NCI-H128 (cell line): ENCODE measurements at regions not wholly inside any gene's neighbourhood (a gene's known extent, or its start where the extent isn't known, plus 50 kb on each side); places are given as distances from the start of the nearest gene placed in this dataset.

Experiments
- DNase-seq: peaks from one replicate; lab custom pipeline; 2025; ENCODE audit not compliant: unreplicated experiment; lab: John Stamatoyannopoulos, UW

DNA sequence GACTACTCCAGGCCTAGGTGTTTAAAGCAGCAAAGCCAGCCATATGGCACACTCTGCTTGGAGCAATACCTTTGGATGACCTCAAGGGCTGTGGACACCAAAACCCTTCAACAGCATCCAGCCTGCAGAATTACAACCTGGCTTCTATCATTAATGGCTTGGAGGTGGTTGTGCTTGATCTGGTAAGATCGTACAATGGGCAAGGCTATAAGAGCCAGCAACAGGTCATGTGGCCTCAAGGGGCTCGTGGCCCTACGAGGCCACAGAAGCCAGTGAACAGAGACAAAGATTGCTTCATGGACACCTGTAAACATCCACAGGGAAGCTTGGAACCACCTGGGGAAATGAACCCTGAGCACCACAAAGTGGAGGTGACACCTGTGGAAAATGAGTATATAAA is 657.3 kb downstream of the BCL11B start:
- DNase-seq = no peak

DNA sequence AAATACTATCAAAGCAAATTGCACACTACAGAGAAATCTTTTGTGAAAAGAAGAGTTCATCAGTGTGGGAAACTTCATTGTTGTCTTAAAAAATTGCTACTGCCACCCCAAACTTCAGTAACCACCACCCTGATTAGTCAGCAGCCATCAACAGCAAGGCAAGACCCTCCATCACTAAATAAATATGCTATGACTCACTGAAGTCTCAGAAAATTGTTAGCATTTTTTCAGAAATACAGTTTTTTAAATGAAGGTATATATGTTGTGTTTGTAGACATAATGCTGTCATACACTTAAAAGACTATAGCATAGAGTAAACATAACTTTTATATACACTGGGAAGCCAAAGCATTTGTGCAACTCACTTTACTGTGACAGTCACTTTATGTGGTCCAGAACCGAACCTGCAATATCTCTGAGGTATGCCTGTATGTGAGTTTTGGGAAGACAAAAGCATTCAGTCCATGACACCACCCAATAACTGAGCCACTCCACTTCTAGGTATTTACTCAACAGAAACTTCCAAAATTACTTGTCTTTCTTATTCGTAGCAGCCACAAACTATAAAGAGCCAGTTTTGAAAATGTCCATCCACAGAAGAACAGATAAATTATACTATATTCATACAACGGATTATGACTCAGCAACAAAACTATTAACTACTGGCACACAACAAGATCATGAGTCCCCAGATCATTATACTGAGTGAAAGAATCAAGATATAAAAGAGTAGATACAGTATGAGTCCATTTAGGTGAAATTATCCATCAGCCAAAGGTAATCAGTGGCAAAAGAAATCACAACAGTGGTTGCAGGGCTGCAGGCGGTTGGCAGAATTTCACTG is 649.6 kb downstream of the BCL11B start:
- DNase-seq = no peak

DNA sequence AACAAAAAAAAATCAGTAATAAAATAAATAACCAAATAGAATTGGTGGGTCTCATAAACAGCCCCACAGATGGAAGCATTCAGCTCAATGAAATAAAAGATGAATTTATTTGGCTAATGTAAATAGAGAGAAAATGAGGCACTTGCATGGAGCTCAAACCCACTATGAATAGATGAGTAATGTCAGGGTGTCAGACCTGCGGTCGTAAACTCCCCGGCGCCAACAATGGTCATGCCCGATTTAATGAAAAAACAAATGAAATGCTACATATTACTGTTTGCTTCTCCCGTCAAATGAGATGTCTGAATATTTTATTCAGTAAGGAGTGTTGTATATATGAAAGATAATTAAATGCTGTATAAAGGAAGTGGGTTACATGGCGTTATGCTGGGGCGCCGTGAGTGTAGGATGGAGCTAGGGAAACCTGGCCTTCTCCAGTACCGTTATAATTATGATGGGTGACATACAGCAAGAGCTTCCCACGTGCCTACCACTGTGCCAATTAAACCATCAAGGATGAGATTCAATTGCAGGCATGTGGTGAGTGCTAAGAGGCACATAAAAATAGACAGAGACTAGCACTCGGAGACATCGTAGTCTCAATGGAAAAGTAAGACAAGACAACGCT is 648.1 kb downstream of the BCL11B start:
- DNase-seq = no peak

DNA sequence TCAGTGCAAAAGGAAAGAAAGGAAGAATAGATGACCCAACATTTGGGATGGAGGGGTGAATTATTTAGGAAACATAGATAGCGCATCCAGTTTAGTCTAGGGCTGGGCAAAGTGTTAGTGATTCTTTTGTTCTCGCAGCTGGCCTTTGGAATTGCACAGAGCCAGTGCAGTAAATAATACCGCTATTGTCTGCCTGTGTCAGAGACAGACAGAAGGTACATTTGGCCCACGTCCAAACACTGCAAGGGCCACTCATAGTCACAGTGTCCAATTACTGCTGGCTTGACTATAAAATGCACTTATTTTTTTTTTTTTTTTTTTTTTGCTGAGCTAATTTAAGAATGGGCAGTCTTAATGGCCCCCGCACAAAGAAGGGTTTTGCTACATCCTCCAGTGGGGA is 638.6 kb downstream of the BCL11B start:
- DNase-seq = peak; percentile 97

DNA sequence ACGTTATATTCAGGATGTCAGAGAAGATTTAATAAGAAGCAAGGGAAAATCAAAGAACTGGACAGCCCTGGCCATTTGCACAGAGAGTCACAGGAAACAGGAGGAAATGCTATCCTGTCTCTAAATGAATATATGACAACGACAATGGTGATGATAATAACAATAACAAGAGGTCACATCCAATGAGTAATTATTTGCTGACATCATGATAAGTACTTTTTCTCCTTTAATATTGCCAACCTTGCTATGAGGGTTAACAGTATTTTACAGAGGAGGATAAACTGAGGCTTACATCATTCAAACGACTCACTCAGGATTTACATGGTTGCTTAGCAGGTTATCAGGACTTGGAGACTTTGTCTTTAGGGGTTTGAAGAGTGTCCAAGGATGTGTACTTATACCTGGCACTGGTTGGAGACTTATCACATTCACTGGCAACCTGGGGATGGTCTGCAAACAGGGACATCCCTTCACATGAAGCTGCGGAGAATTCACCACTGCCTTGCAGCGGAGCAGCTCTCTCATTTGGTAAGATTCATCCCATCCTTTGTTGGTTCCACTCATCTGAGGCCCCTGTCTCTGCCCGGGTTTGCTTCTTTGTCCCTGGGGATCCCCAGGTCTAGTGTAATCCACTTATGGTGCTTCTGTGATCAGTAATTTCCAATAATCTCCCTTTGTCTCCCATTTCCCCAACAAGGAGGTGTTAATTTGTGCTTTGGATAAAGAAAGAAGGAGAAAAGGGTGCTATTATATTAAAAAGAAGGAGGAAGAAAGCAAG is 637.8 kb downstream of the BCL11B start:
- DNase-seq = no peak

DNA sequence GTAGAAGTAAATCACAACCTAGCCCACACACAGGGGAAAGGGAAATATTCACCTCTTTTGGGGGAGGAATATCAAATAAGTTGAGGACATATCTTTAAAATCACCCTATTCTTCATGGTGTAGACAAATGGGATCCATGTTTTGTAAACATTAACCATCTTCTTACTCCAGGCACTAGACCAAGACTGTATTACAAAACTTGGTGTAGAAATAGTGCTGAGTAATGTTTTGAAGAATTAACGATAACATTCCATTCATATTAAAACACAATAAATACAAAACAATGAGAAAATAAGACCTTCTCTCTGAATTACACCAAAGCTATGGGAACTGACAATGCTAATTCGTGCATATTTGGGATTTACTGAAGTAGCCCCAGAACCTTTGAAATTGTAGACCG is 633.6 kb downstream of the BCL11B start:
- DNase-seq = no peak

DNA sequence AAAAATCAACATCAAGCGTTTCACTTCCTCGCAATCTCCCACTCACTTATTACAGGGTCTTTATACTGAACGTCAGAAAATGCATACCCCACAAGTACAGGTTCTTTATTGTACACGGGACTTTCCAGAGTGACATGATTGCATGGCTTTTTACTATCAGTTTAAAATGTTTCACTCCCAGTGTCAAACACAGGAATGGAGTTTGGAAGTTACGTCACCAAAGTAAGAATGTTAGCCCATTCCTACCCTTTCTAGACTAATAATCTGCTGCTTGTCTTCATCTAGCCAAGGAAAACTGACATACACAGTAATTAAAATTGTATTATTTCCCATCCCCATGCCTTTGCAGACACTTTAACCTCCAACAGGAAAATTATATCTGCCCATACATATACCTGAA is 624.2 kb downstream of the BCL11B start:
- no peak for DNase-seq

DNA sequence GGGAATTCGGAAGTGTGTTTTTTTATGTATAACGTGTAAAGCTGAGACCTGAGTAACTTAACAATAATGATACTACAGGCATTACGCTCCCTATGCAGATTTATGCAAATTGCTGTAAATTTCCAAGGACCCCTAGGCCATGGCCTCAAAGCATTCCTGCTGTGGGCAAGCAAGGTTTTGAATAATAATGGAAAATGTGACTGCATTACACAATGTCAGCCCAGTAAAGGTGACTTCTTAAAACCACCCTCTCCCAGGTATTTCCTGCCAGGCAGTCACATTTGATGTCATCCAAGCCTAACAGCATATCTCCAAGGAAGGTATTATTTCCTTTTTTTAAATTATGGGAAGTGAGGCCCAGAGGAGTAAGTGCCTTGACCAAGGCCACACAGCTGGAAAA is 621.0 kb downstream of the BCL11B start:
- no peak for DNase-seq

DNA sequence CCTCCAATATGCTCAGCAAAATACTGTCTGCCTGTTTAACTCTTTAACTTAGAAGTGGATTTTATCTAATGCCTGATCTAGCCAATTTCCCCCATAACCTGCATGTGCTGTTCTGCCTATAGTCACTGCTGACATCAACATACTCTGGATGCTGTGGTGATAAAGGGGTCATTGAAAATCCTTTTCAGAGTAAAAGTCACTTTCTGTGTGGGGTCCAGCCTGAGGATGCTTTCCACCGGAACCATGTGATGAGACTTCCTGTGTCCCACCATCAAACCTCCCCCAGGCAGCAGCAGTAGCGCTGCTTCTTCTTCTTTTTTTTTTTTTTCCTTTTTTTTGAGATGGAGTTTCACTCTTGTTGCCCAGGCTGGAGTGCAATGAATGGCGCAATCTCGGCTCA is 607.0 kb downstream of the BCL11B start:
- no peak for DNase-seq

DNA sequence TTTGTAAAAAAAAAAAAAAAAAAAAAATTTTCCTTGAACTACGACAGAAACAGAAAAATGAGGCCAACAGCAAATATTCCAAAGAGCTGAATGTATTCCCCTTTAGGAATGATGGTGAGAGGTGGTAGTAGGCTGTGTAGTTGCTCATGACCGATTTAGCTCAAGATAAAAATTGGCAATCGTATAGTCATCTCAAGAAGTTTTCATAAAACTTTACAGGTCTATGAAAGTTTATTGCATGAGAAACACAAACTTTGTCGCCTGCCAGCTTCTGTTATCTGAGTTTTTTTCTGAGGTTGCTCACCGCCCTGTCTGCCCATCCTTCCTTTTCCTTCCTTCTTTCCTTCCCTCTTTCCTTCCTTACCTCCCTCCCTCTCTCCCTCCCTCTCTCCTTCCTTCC is 605.5 kb downstream of the BCL11B start:
- DNase-seq = no peak

DNA sequence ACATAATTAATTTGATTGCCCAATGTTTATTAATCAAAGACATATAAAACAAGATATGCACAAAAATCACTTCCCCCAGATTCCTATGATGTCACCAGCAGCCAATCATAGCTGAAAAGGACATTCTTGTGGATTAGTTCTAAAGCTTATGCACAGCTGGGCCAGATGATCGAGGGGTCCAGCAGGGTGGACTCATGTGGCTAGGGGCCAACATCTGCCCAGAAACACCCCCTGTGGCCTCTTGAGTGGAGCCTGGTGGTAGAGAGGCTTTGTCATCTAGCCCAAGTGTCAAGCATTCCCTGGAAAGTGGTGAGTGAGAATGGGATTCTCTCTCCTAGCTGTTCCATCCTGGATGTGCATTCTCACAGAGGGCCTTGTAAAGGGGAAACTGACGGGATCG is 590.0 kb downstream of the BCL11B start:
- DNase-seq = no peak

DNA sequence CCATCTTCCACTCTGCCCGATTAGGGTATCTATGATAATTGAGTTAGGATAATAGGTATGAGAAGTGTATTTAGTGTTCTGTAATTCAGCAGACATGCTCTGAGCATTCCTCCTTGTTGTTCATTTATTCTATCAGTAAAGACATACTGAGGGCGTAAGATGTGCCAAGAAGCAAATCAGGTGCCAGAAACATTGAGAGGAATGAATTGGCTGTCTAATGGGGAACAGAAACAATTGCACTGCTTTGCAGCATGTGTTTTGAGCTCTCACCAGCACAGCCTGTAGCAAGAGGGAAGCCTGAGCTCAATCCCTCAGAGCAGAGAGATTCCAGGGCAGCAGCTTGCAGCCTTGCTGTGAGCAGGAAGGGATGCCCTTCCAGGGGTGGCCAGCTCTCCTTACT is 589.3 kb downstream of the BCL11B start:
- DNase-seq = no peak

DNA sequence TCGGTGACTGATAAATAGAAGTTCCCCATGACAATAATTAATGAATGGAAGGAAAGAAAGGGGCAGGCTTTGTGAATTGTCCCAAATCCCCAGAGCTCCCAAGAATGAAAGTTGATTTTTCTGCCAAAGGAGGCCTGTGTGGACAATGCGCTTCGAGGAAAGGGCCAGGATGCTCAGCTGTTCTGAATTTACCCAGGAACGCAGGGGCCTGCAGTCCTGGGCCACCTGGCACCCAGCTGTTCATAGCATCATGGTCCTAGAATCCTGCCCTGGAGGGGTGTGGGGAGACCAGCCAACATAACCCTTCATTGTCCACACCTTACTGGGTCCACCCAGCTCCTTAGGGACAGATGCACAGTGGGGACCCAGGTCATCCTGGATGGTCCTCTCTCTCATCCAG is 587.5 kb downstream of the BCL11B start:
- no peak for DNase-seq

DNA sequence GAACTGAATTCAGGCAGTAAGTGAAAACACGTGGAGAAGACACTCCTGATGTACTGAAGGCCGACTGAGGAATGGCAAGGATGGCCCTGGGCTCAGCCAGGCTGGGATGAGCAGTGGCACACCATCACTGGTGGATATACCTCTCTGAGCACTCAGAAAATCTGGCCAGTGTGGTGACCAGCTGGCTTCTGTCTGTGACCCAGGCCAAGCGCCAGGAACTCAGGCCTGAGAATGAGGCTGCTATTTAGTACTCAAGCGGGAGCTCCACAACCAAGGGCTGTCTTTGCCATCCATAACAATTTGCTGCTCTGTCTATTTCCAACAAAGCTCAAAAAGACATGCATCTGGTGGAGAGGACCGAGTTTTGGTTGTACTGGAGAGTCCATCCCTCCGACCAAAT is 586.3 kb downstream of the BCL11B start:
- DNase-seq = no peak

DNA sequence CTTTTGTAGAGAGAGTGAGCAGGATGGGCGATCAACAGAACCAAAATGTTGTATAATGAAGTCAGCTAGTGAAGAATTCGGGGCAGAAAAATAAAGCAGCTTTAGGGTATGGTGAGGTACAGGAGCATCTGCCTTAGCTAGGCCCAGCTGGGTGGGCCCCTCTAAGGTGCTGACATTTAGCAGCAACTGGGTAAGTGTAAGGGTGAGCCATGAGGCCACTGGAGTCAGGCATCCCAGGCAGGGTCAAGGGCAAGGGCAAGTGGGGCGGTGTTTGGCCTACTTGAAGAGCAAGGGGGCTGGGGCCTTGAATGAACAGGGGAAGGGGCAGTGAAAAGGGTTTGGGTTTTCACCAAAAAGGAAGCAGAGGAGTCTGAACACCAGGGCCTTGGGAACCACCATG is 583.6 kb downstream of the BCL11B start:
- no peak for DNase-seq

DNA sequence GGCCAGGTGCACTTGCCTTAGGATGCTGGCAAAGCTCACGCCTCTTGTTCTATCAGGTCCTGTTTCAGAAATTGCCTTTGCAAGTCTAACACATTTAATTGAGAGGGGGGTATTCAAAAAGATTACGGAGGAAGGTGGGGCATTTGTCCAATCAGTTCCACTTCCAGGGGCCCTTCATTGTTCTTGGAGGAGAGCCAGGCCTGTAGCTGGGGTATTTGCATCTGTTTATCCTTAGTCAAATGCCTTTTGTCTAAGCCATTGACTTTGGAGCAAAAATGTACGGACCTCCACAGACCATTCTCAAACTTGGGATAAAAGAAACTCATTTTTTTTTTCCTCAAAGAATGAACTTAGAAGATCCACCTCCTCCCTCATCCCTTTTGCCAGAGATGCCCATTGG is 582.0 kb downstream of the BCL11B start:
- DNase-seq = no peak

DNA sequence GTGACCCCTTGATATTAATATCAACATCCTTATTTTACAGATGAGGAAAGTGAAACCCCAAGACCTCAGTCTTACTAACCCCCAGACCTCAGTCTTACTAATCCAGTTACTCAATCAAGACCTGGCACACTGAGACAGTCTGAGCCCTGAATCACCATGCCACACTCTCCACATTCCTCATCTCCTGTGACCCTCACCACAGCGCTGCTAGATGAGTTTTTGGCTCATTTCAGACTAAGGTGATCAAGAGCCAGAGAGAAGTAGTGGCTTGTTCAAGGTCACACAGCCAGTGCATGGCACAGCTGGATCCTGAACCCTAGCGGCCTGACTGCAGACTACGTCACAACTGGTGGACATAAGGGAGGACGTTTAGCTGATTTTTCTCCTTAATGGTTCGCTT is 579.2 kb downstream of the BCL11B start:
- no peak for DNase-seq

DNA sequence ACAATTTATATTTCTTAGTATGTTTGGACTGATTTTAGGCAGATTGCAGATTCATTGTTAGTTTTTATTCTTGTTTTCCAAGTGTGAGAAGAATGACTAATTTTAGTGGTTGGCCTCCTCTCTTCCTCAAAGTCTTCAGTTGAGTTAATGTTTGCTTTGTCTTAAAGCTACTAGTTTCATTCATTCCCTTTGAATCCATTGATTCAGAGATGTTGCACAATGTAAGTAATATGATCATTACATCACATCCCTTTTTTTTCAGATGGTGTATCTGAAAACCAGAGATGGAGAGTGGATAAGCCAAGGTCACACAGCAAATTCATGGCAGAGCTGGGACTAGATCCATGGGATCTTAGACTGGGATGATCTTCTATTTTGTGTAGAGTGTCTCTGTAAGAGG is 577.5 kb downstream of the BCL11B start:
- no peak for DNase-seq

DNA sequence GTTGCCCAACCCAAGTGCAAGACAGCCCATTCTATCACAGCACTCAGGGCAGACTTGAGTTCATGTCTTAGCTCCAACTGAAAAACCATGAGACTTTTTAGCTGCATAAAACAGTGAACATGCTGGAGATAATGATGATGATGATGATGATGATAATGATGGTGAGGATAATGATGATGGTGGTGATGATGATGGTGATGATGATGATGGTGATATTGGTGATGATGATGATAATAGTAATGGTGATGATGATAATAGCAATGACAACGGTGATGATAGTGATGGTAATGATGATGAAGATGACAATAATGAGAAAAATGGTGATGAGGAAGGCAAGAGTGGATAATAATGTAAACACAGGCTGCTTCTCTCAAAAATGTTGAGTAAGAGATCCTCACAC is 576.2 kb downstream of the BCL11B start:
- DNase-seq = no peak

DNA sequence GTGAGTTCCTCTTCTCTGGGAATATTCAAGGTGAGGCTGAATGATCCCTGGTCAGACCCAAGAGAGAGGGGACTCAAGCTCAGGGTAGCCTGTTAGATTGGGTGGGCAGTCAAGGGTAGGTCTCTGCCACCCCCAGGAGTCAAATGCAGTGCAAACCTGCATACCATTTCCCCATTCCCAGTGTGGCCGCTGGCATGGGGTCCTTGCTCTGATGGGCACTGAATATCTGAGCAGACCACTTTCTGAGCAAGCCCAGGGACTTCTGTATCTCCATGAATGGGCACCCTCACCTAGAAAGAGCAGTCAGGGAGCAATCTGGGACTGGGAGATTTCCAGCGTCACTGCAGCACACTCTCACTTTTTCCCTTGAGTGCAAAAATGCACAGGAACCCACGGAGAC is 573.7 kb downstream of the BCL11B start:
- no peak for DNase-seq

DNA sequence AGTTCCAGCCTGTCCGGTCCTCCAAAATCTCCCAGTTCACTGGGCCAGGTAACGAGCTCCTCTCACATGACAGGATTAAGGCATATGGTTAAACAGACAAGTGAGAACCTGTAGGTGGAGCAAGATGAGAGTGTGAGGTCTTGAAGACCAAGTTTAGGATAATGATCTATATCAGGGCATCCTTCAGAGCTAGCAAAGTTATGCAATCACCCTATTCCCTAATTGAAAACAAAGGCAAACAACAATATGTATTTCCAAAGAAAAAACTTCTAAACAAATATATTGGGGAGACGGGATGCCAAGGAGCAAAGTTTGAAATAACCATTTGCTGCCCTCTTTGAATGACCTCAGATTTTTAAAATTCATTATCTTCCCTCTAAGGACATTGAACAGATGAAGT is 571.2 kb downstream of the BCL11B start:
- DNase-seq = no peak

DNA sequence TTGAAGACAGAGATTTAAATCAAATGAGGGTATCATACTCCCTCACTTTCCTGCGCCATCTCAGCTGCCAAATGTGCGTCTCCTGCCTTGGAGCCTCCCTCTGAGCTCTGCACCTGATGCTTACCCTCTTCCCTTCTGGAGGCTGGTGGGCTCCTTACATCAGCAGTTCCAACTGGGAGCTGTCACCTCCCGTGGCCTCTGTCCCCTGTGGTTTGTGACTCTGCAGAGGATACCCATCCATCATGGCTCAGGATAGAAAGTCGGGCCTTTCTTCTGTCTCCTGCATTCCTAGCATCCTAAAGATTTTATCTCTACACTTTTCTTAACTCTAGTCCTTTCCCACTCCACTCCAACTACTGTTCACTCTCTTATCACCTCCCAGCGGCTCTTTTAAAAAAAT is 570.6 kb downstream of the BCL11B start:
- DNase-seq = no peak
